Ishikawa (cell line): ENCODE measurements at regions not wholly inside any gene's neighbourhood (a gene's known extent, or its start where the extent isn't known, plus 50 kb on each side); places are given as distances from the start of the nearest gene placed in this dataset.

Source experiments
- CEBPB ChIP-seq: IDR thresholded peaks from 2 replicates; pipeline ENCODE4 v1.6.1; 2012
- CREB1 ChIP-seq: IDR thresholded peaks from 2 replicates; pipeline ENCODE4 v1.6.1; 2012; ENCODE audit warnings: low read depth
- EGR1 ChIP-seq: IDR thresholded peaks from 2 replicates; pipeline ENCODE4 v1.6.1; 2012
- EP300 ChIP-seq: IDR thresholded peaks from 2 replicates; pipeline ENCODE4 v1.6.1; 2012; ENCODE audit warnings: borderline replicate concordance
- FOXM1 ChIP-seq: IDR thresholded peaks from 2 replicates; pipeline ENCODE4 v1.6.1; 2012; ENCODE audit warnings: low read depth, borderline replicate concordance
- MAX ChIP-seq: IDR thresholded peaks from 2 replicates; pipeline ENCODE4 v1.6.1; 2012
- NFIC ChIP-seq: IDR thresholded peaks from 2 replicates; pipeline ENCODE4 v1.6.1; 2012
- RAD21 ChIP-seq: IDR thresholded peaks from 2 replicates; pipeline ENCODE4 v1.6.1; 2012; ENCODE audit warnings: low read depth
- REST ChIP-seq: IDR thresholded peaks from 2 replicates; pipeline ENCODE4 v1.6.1; 2012; ENCODE audit warnings: low read depth, mild to moderate bottlenecking
- TAF1 ChIP-seq: IDR thresholded peaks from 2 replicates; pipeline ENCODE4 v1.6.1; 2012; ENCODE audit warnings: low read depth, mild to moderate bottlenecking
- TCF12 ChIP-seq: IDR thresholded peaks from 2 replicates; pipeline ENCODE4 v1.6.1; 2012; ENCODE audit warnings: low read depth
- TEAD4 ChIP-seq: IDR thresholded peaks from 2 replicates; pipeline ENCODE4 v1.6.1; 2012
- YY1 ChIP-seq: IDR thresholded peaks from 2 replicates; pipeline ENCODE4 v1.6.1; 2012; ENCODE audit warnings: low read depth
- ZBTB7A ChIP-seq: IDR thresholded peaks from 2 replicates; pipeline ENCODE4 v1.6.1; 2012; ENCODE audit warnings: low read depth
- TF ChIP-seq, protein P1 (sequence below): IDR thresholded peaks from 2 replicates; pipeline ENCODE4 v1.6.1; 2012

DNA sequence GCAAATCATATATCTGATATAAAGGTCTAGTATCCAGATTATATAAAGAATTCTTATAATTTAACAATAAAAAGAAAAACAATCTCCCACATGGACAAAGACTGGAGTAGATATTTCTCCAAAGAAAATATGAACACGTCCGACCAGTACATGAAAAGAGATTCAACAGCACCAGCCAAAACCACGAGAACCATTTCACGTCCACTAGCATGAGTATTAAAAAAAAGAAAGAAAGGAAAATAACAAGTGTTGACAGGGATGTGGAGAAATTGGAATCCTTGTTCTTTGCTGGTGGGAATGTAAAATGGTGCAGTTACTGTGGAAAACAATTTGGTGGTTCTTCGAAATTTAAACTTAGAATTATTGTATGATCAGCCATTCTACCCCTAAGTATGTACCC is 432.7 kb upstream of the TRIB2 start:
- no peak for TF ChIP-seq NFIC
- no peak for TF ChIP-seq CREB1
- no peak for TF ChIP-seq TAF1
- TF ChIP-seq EGR1, result no peak
- no peak for TF ChIP-seq RAD21
- no peak for TF ChIP-seq REST
- TF ChIP-seq TCF12, result no peak
- TF ChIP-seq TEAD4, result no peak
- TF ChIP-seq FOXM1, result no peak
- no peak for TF ChIP-seq CEBPB
- TF ChIP-seq EP300, result no peak
- TF ChIP-seq YY1, result no peak
- no peak for TF ChIP-seq MAX

- TF ChIP-seq TEAD4 (no peak), NFIC (no peak), TCF12 (no peak), CREB1 (no peak), RAD21 (no peak), TAF1 (no peak), FOXM1 (no peak)
Observed at GRCh38 chr2:12284487-12284886, 432.2 kb upstream of the TRIB2 start.

DNA sequence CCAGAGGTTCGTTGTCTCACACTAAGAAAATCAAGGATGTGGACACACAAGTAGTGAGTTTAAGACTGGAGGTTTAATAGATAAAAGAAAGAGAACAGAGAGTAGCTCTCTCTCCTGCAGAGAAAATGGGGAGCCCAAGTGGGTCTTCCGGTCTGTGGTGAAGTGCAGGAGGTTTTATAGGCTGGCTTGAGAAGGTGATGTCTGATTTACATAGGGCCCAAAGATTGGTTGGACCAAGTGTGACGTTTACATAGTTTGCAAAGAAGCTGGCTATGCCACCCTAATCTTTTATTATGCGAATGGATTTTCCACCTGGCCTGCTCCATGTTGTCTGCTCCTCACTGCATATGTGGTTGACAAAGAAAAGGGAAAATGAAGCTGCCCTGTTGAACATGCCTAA is 430.4 kb upstream of the TRIB2 start:
- TF ChIP-seq NFIC (no peak), CEBPB (no peak), CREB1 (no peak), MAX (no peak), TAF1 (no peak), TCF12 (no peak), RAD21 (no peak), EP300 (no peak), REST (no peak), FOXM1 (no peak), TEAD4 (no peak), ZBTB7A (no peak), YY1 (no peak), EGR1 (no peak)
- TF ChIP-seq, protein P1, sequence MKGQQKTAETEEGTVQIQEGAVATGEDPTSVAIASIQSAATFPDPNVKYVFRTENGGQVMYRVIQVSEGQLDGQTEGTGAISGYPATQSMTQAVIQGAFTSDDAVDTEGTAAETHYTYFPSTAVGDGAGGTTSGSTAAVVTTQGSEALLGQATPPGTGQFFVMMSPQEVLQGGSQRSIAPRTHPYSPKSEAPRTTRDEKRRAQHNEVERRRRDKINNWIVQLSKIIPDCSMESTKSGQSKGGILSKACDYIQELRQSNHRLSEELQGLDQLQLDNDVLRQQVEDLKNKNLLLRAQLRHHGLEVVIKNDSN, result no peak

- TF ChIP-seq RAD21 (no peak), MAX (no peak), NFIC (no peak), CEBPB (no peak), TAF1 (no peak), EGR1 (no peak), EP300 (no peak), TCF12 (no peak), CREB1 (no peak), TEAD4 (no peak), REST (no peak), ZBTB7A (no peak), FOXM1 (no peak), YY1 (no peak)
- TF ChIP-seq, protein P1, result no peak
Observed at GRCh38 chr2:12287220-12287751, 429.4 kb upstream of the TRIB2 start.

- TF ChIP-seq, protein P1, result no peak
- no peak for TF ChIP-seq TCF12
- TF ChIP-seq NFIC, result no peak
- TF ChIP-seq CEBPB, result no peak
- no peak for TF ChIP-seq TAF1
- TF ChIP-seq REST, result no peak
- no peak for TF ChIP-seq FOXM1
- TF ChIP-seq ZBTB7A, result no peak
- no peak for TF ChIP-seq TEAD4
- no peak for TF ChIP-seq YY1
- TF ChIP-seq MAX, result no peak
- TF ChIP-seq RAD21, result no peak
- TF ChIP-seq EP300, result no peak
Observed at GRCh38 chr2:12288048-12288447, 428.7 kb upstream of the TRIB2 start.
